Non-pigmented ciliary epithelial cell (primary cell): ENCODE measurements at regions not wholly inside any gene's neighbourhood (a gene's known extent, or its start where the extent isn't known, plus 50 kb on each side); places are given as distances from the start of the nearest gene placed in this dataset.

Experiments used
- DNase-seq: peaks from one replicate; pipeline ENCODE4 v3.0.0-alpha.2; 2010; ENCODE audit warnings: low read depth

DNA sequence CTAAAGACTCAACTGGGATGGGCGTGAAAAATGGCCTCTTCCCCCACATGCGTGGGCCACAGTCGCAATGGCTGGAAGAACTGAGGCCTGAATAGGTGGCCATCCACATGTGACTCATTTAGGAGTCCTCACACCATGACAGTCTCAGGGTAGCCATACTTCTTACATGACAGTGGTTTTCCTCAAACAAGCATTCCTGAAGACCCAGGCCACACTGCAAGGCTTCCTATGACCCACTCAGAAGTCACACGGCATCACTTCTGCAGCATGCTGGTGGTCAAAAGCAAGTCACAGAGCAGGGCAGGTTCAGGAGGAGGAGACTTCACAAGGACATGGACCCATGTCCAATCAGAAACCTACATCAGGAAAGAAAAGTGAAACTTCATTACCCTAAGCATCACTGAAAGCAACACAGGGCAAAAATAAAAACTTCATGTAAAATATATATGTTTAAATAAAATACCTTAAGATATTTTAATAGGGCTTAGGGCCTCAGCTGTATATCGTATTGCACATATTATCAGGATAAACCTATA lies 257.1 kb downstream of the OPA1 start:
- no peak for DNase-seq

- no peak for DNase-seq
Measured at GRCh38 chr3:193851428-193851847, 258.4 kb downstream of the OPA1 start.

DNA sequence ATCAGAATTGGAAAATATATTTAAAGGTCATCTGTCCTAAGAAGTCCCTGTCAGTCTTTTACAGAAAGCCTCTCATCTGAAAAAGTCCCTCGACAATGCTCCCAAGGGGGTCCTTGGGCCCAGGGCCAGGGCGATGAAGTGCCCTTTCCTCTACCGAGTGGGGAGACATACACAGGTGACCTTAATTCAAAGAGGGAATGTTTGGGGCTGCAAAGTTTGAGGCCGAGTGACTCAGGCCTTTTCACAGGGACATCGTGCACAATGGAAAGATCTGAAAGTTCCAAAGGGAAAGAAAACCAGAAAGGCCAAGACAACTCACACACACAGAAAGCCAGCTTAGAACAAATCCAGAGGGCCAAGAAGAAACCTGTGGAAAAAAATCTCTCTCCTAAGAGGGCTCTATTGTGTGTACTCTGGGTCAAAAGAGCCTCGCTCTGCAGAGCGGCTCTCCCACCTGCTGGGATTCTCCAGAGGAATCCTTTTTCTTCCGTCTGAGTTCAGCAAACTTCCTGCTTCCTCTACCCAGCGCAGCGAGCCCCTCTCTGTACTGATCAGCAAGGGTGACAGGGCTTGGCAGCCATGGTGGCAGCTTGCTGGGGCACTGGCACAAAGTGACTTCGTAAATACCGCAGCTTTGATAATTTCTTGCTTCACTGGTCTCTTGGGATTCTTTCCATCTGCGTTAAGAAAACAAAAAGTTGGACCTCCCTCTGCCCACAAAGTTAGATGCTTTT lies 259.1 kb downstream of the OPA1 start:
- no peak for DNase-seq

DNA sequence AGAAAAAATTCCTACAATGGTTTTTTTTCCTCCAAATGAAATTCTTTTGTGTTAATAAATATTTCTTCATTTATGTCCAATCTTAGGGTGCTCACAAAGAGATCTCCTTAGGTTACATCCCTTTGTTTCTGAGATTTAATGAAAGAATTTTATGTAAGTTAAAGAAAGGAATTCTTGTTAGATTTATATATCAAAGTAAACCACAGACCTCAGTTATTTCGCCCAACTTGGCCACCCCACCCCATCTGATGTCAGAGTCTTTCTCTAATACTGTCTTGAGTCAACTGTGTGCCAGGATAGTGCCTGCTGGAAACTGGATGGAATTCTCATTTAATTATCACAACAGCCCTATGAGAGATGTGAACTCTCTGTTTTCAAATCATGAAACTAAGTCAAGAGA lies 259.9 kb downstream of the OPA1 start:
- no peak for DNase-seq

DNA sequence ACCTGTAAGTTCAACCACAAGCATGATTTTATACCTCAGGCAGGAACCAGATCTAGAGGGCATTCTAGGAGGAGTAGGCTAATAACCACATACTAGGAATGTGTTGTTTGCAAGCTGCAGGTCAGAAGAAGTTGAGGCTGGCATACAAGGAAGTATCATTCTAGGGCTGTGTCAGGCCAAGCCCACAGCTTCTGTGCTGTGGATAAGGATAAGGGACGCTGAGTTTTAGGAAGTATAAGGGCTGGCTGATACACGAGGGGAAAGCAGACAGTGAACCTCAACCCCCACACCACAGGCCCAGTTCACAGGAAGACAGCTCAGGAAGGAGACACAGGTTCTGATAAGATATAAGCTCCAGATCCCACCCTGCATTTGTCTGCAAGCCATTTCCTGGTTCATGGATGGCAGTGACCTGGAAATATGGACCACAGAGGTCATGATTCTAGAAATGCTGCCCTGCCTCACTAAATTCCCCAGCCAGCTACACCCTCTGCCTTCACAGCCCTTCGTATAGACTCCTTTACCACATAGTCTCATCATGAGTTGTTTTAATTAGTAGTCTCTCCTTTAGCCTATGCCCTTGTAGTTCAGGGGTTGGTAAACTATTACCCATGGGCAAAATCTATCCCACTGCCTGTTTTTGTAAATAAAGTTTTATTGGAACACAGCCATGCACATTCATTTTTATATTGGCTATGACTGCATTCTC lies 260.7 kb downstream of the OPA1 start:
- DNase-seq = no peak

DNA sequence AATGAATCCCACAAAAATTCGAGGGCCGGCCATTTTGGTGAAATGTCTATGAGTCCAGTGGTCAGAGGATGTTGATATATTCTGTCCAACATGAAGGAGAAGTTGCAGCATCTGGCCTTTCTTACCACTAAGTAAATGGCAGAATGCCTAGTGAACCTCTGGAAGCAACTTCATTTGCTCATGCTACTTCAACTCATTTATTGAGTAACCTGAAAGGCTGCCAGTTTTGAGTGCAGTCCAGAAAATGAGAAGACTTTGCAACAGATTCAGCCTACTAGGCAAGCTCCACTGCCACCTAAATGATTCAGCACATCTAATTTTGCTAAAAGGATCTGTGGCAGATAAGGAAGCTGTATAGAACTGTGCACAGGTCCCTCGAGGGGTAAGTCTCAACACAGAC lies 265.0 kb downstream of the OPA1 start:
- DNase-seq = peak; percentile 60

- DNase-seq = no peak
Measured at GRCh38 chr3:193859195-193859594, 266.2 kb downstream of the OPA1 start.

DNA sequence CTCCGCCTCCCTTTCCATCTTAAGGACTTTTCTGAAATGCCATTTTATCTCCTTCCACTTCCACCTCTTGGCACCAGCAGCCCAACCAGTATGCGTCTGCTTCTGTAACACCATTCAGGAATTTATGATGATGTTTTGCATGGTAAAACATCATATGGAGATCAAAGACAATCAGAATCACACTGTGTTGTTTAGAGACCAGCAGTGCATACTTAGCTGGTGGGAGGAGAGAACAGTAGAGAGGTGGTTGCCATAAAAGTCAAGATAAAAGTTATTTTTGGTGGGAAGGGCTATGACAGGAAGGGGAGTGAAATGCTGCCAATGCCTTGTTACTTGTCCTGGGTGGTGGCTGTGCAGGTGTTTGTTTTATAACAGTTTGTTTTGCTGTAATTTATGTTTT lies 268.0 kb downstream of the OPA1 start:
- DNase-seq = no peak

GRCh38 chr3:193862843-193863242 lies 269.8 kb downstream of the OPA1 start:
- no peak for DNase-seq

DNA sequence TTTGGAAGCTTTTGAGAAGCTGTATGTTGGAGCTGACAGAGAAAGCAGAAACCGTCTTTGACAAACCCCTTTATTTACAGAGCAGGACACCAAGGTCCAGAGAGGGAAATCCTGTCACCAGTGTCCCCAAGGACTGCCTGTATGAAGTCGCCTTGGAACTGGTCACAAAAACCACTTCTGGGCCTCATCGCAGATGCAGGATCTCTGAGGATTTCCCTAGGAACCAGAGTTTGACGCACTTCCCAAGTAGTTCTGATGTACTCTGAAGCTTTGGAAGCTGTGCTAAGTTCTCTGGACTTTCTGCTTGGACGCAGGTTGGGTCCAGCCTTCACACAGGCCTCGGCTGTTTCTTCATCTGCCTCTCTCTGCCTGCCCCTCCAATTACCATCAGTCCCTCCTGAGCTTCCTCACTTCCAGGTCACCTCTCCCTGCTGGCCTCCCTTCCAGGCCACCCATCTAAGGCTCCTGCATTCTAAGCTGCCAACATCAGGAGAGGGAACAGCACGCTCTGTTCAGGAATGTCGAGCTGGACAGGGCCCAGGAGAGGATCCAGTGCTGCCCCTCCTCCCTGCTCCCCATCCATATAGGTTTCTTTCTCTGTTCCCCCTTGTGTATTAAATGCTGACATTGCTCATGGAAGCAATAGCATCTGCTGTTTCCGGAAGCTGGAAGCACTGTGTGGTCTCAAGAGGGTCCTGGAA lies 270.8 kb downstream of the OPA1 start:
- no peak for DNase-seq

DNA sequence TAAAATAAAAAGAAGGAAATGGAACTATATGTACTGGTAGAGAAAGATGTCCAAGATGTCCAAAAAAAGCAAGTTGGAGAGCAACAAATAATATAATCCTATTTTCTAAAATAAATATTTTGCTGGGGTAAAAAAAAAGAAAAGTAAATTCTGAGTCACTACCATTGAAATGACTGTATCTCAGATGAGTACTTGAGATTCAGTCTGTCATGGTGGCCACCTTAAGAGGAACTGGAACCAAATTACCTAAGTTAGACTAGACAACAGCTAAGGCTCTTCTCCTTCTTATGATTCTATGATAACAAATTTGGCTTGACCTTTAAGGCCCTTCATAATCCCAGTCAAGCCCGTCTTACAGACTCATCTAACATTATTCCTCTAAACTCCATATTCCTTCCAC lies 270.6 kb upstream of the HES1 start:
- DNase-seq = no peak

GRCh38 chr3:193865896-193866480 lies 270.0 kb upstream of the HES1 start:
- DNase-seq = no peak

- no peak for DNase-seq
Measured at GRCh38 chr3:193868590-193868989, 267.4 kb upstream of the HES1 start.

GRCh38 chr3:193869221-193870201 lies 266.4 kb upstream of the HES1 start:
- peak; percentile 67 for DNase-seq

DNA sequence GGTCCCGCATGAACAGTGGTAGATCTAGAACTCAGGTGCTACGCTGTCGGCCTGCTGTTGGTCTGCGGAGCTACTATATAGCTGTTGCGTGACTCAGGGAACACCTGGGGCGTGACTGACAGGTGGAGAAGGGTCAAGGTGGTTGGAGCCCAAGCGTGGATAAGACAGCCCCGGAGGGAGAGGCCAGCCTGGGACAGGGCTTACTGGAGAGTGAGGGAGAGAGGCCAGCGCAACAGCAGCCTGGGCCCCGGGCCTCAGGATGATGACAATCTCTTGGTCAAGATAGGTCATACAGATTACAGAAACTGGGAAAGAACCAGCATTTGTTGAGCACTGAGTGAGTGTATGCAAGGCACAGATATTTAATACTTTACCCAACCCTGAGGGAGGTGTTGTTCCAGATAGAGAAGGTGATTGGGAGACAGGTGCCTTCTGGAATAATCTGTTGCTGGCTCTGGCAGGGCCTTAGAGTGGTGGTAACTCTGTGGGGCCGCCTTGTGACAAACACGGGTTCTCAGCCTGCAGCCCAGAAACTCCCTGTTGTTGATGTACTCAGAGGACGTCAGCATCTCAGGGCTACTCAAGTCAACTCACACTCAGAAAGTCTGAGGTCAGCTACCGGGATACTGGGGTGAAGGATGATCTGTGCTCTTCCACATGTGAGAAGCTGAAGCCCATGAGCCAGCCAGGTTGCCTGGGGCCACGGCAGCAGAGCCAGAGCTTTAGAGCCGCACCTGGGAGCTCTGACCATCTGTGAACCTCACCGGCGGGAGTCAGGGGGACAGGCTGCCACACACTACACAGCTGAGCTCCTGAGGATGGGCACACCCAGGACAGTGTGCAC lies 265.4 kb upstream of the HES1 start:
- DNase-seq = no peak

GRCh38 chr3:193871220-193871485 lies 264.8 kb upstream of the HES1 start:
- DNase-seq = no peak

DNA sequence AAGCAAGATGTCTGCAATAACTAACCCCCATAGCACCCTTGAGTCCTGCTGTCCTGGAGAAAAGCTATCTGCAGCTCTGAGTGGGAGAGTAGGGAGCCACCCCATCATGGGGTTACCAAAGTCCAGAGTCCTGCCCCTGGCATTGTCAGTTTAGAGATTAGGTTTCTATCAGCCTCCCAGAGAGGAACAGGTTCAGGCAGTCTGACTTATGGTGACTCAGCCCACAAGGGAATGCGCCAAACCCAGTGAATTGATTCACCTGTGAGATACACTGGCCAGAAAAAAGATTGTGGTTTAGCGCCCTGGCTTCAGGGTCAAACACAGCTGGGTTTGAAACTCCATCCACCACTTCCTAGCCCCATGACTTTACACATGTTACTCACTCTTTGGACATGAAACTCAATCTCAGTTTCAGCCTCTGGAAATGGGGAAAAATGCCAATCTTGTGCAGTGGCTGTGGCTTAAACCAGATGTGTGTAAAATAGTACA lies 263.6 kb upstream of the HES1 start:
- DNase-seq = peak; percentile 94

DNA sequence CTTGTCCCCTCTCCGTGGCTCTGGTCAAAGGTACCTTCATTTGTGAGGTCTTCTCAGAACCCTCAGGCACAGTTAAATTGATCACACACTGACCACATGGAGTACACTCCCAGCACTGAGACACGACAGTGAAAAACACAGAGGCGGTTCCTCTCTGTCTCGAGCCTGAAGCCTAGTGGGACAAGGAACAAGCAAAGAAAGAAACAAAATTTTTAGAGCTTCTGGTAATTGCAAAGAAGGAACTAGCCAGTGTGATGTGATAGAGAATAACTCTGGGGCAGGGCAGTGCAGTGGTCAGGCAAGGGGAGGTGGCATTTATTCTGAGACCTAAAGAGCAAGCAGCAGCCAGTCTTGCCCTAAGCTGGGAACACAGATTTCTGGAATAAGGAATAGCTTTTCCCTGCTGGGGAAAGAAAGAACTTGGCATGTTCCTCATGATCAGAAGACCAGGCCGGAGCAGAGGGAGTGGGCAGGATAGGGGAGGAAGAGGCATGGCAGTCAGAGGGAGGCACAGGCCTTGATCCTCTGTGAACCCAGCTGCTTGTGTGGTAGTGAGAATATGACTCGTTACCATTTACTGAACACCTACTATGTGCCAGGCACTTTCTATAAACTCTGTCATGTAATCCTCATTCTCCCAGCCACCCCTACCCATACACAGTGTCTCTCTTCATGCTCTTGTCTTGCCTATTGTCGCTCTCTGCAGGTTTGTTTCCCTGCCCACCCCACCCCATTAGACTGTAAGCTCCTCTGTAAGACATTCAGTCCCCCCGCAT lies 262.3 kb upstream of the HES1 start:
- no peak for DNase-seq

- no peak for DNase-seq
Measured at GRCh38 chr3:193874512-193874911, 261.4 kb upstream of the HES1 start.
